SK-N-SH (cell line): ENCODE measurements at regions not wholly inside any gene's neighbourhood (a gene's known extent, or its start where the extent isn't known, plus 50 kb on each side); places are given as distances from the start of the nearest gene placed in this dataset.

Experiments used
- CTCF ChIA-PET: fragments of 300-600, 350-600 bp; formaldehyde crosslinking; extraction: SDS; loops from one replicate; lab custom pipeline; 2021; lab: Yijun Ruan, JAX
- POLR2A ChIA-PET: fragments of 350-600 bp; sonication (Branson Sonifier 250); formaldehyde crosslinking; extraction: SDS; loops from one replicate; lab custom pipeline; 2020; ENCODE audit warnings: antibody characterized with exemption, inconsistent platforms; lab: Yijun Ruan, JAX
- DNase-seq: peaks from one replicate; pipeline ENCODE4 v3.0.0; 2012
- H2AFZ ChIP-seq: fragments of 200-600 bp; sonication (generic); 2 replicates; pipeline ENCODE4 v1.8.1; 2016; ENCODE audit warnings: antibody characterized with exemption, mild to moderate bottlenecking, low read depth
- H3F3A ChIP-seq: fragments of 200-600 bp; sonication (generic); replicated peaks from 2 replicates; pipeline ENCODE3; 2016; ENCODE audit warnings: antibody characterized with exemption, mild to moderate bottlenecking; ENCODE audit not compliant: insufficient read depth
- H3K27ac ChIP-seq, 2 experiments: fragments of 200-500 bp in 1 of 2; fragments of 200-600 bp in 1 of 2; sonication (Bioruptor generic) in 1 of 2; sonication (generic), shearing (Covaris generic) in 1 of 2; 2 replicates each; pipeline versions ENCODE4 v1.5.1 to v1.6.1; 2014 to 2016; ENCODE audit warnings: low read depth in 2 of 2, inconsistent platforms in 1 of 2, low read length in 1 of 2, mild to moderate bottlenecking in 1 of 2, mixed read lengths in 1 of 2
- H3K27me3 ChIP-seq: fragments of 200-600 bp; sonication (generic), shearing (Covaris generic); 2 replicates; pipeline ENCODE4 v1.6.1; 2016; ENCODE audit warnings: mixed run types; ENCODE audit not compliant: insufficient read depth
- H3K36me3 ChIP-seq, 2 experiments: fragments of 200-500 bp in 1 of 2; fragments of 200-600 bp in 1 of 2; sonication (Bioruptor generic) in 1 of 2; sonication (generic) in 1 of 2; replicated peaks in 1 of 2; 2 replicates each; pipeline versions ENCODE3 to v1.5.1; 2014 to 2016; ENCODE audit warnings: low read length in 1 of 2, mild to moderate bottlenecking in 1 of 2; ENCODE audit not compliant: insufficient read depth in 2 of 2, control insufficient read depth in 1 of 2
- H3K4me1 ChIP-seq, 2 experiments: fragments of 200-500 bp in 1 of 2; fragments of 200-600 bp in 1 of 2; sonication (Bioruptor generic) in 1 of 2; sonication (generic), shearing (Covaris generic) in 1 of 2; 2 replicates each; pipeline versions ENCODE4 v1.5.1 to v1.6.1; 2014 to 2016; ENCODE audit warnings: low read depth in 1 of 2, low read length in 1 of 2, mixed run types in 1 of 2; ENCODE audit not compliant: insufficient read depth in 2 of 2, control insufficient read depth in 1 of 2
- H3K4me2 ChIP-seq: fragments of 200-600 bp; sonication (generic), shearing (Covaris generic); 2 replicates; pipeline ENCODE4 v1.6.1; 2017; ENCODE audit warnings: mixed run types
- H3K4me3 ChIP-seq, 2 experiments: fragments of 200-500 bp in 1 of 2; fragments of 200-600 bp in 1 of 2; sonication (Bioruptor generic) in 1 of 2; sonication (generic), shearing (Covaris generic) in 1 of 2; 2 replicates each; pipeline versions ENCODE4 v1.5.1 to v1.8.1; 2014 to 2016; ENCODE audit warnings: low read depth in 2 of 2, inconsistent platforms in 1 of 2, low read length in 1 of 2, mild to moderate bottlenecking in 1 of 2, mixed read lengths in 1 of 2, moderate library complexity in 1 of 2
- H3K79me2 ChIP-seq: fragments of 200-600 bp; sonication (generic); 2 replicates; pipeline ENCODE4 v1.8.1; 2017; ENCODE audit warnings: mild to moderate bottlenecking; ENCODE audit not compliant: insufficient read depth
- H3K9ac ChIP-seq: fragments of 200-600 bp; sonication (generic); 2 replicates; pipeline ENCODE4 v1.6.1; 2017; ENCODE audit warnings: mixed run types
- H3K9me2 ChIP-seq: fragments of 200-600 bp; sonication (generic); 2 replicates; pipeline ENCODE4 v1.6.1; 2017; ENCODE audit warnings: mixed run types
- H3K9me3 ChIP-seq: fragments of 200-600 bp; sonication (generic); 2 replicates; pipeline ENCODE4 v1.6.1; 2017; ENCODE audit warnings: mixed run types, mild to moderate bottlenecking, moderate library complexity
- H4K20me1 ChIP-seq: fragments of 200-600 bp; sonication (generic); 2 replicates; pipeline ENCODE4 v1.6.1; 2017; ENCODE audit warnings: mild to moderate bottlenecking, mixed run types; ENCODE audit not compliant: insufficient read depth
- CHD2 ChIP-seq: fragments of 150-350 bp; IDR thresholded peaks from 2 replicates; pipeline ENCODE4 v1.6.1; 2018; ENCODE audit warnings: low read length; ENCODE audit not compliant: partially characterized antibody
- EZH2phosphoT487 ChIP-seq: fragments of 200-600 bp; sonication (generic); IDR thresholded peaks from 2 replicates; pipeline ENCODE4 v1.6.1; 2017; ENCODE audit warnings: low read depth, mixed run types, mild to moderate bottlenecking, antibody characterized with exemption, moderate library complexity, borderline replicate concordance
- FOXJ3 ChIP-seq: sonication (generic); formaldehyde crosslinking; IDR thresholded peaks from 2 replicates; pipeline ENCODE4 v1.5.1; 2020; ENCODE audit warnings: mild to moderate bottlenecking, missing genetic modification reagents
- GABPA ChIP-seq: IDR thresholded peaks from 2 replicates; pipeline ENCODE4 v1.4.0; 2012; ENCODE audit warnings: low read depth, mild to moderate bottlenecking
- MXI1 ChIP-seq: IDR thresholded peaks from 2 replicates; pipeline ENCODE4 v1.6.1; 2012; ENCODE audit warnings: mild to moderate bottlenecking, low read depth, low read length, improper control_type of control experiment
- NRF1 ChIP-seq: IDR thresholded peaks from 2 replicates; pipeline ENCODE4 v1.6.1; 2012; ENCODE audit warnings: low read depth, mild to moderate bottlenecking, low read length
- RFX5 ChIP-seq: IDR thresholded peaks from 2 replicates; pipeline ENCODE4 v1.6.1; 2012; ENCODE audit warnings: mild to moderate bottlenecking, improper control_type of control experiment, low read length
- TCF12 ChIP-seq: IDR thresholded peaks from 2 replicates; pipeline ENCODE4 v1.4.0; 2012
- USF1 ChIP-seq: IDR thresholded peaks from 2 replicates; pipeline ENCODE4 v1.4.0; 2012; ENCODE audit warnings: low read depth, borderline replicate concordance
- WGBS: methylation state at CpG from one replicate; pipeline ENCODE4 v1.1.6; 2017; ENCODE audit warnings: low lambda C conversion rate; 5-methylcytosine and 5-hydroxymethylcytosine counted together
- TF ChIP-seq, protein P1 (sequence below): fragments of 150-350 bp; IDR thresholded peaks from 2 replicates; pipeline ENCODE4 v1.6.1; 2017; ENCODE audit warnings: antibody characterized with exemption, low read length, low read depth, borderline replicate concordance
- TF ChIP-seq, protein P2 (sequence below): IDR thresholded peaks from 2 replicates; pipeline ENCODE4 v1.6.1; 2012; ENCODE audit warnings: mild to moderate bottlenecking, low read depth, low read length, moderate library complexity

DNA sequence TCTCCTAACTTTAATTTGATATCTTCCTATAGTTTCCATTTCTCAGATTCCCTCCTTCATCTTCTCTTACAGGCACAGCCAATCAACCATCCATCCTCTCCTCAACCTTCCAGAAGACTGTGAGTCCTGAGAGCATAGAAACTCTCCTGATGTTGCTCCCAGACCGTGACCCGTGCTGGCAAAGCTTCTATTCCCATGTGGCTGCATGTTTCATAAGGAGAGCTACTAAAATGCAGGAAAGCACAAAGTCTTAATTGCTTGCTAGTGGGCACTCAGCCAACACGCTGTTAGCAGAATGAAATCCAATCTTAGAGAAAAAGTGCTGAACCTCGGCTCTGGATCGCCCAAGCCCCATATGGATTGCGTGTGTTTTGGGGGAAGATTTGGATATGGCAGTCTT is 1244.7 kb upstream of the ZEB2 start:
- CTCF ChIA-PET = interaction anchor here (3.9 kb wide), 1 partner anchor 12 kb away, joined by 16 read pairs; no protein-coding TSS in a partner anchor
- Histone ChIP-seq H3K4me1 (no peaks in the 10 kb centered on the region), H3K79me2 (no peaks in the 10 kb centered on the region), H3K4me3 (no peak overlapping the region), H3K9me2 (no peaks in the 10 kb centered on the region), H3K36me3 (no peaks in the 10 kb centered on the region), H3K27me3 (no peaks in the 10 kb centered on the region), H3K4me2 (no peak overlapping the region), H3K27ac (no peak overlapping the region), H2AFZ (no peak overlapping the region), H3F3A (no peaks in the 10 kb centered on the region), H3K9ac (no peak overlapping the region), H3K9me3 (no peaks in the 10 kb centered on the region), H4K20me1 (no peaks in the 10 kb centered on the region)
- POLR2A ChIA-PET = no interaction called here
- TF ChIP-seq USF1 = no peak
- no peak for TF ChIP-seq NRF1
- TF ChIP-seq, all 33 proteins: peak for 0
- no peak for DNase-seq
- WGBS = 83% methylated on average over 6 of the region's 6 CpGs

DNA sequence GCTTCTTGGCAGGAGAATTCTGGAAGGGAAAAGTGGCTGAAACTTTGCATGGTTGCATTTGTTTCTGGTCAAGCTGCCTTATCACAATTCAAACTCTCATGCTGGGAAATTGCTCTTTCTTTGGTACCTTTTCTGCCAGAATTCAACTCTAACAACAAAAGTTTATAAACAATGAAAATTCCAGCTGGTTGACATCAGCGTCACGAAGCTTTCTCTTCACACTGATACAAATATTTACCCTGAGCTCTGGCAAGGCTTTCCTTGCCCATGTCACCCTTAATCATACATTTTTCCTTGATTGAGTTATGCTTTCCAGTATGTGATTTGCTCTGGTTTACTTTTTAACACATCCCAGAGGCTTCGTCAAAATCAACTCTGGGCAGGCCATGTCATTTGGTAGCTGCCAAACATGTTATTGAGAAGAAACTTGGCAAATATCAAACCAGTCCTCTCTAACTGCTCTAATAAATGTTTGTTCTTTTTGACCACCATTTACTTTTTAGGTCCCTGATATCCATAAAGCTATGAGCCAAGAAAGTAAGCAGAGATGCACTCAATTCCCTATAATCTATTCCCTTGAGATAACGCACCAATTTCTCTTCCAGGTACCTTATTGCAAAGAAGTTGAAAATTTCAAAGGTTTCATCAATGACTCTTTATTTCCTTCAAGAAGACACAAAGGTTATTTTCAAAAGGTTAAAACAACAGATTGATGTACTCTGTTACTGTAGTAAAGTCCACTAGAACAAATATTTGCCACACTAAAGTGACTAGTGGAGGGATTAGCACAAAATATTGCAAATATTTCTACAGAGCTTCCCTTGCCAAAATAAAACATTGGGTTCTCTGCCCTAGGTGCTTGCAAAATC is 1241.1 kb upstream of the ZEB2 start:
- Histone ChIP-seq H3K9ac (no peak overlapping the region), H3F3A (no peaks in the 10 kb centered on the region), H3K27ac (no peak overlapping the region)

More for the DNA sequence above, 1241.1 kb upstream of the ZEB2 start:
- Histone ChIP-seq H3K36me3 (no peaks in the 10 kb centered on the region), H3K79me2 (no peaks in the 10 kb centered on the region), H3K4me1 (no peaks in the 10 kb centered on the region), H2AFZ (no peak overlapping the region; the same call in 1 of the 2 replicates), H3K27me3 (no peaks in the 10 kb centered on the region), H3K4me3 (no peak overlapping the region), H3K9me3 (no peaks in the 10 kb centered on the region), H3K4me2 (no peak overlapping the region), H3K9me2 (no peaks in the 10 kb centered on the region), H4K20me1 (no peaks in the 10 kb centered on the region)
- POLR2A ChIA-PET = no interaction called here
- DNase-seq = no peak
- CTCF ChIA-PET = interaction anchor here (0.6 to 1.5 kb wide), 3 partner anchors 8 to 36 kb away, joined by 3 to 5 read pairs (median 3); no protein-coding TSS in a partner anchor
- 82% methylated on average over 4 of the region's 4 CpGs for WGBS
- TF ChIP-seq CHD2 = no peak
- TF ChIP-seq EZH2phosphoT487 = no peak
- TF ChIP-seq GABPA = no peak
- no peak for TF ChIP-seq RFX5
- no peak for TF ChIP-seq FOXJ3 (CRISPR knock-in tag)
- TF ChIP-seq, protein P1, sequence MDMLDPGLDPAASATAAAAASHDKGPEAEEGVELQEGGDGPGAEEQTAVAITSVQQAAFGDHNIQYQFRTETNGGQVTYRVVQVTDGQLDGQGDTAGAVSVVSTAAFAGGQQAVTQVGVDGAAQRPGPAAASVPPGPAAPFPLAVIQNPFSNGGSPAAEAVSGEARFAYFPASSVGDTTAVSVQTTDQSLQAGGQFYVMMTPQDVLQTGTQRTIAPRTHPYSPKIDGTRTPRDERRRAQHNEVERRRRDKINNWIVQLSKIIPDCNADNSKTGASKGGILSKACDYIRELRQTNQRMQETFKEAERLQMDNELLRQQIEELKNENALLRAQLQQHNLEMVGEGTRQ = no peak
- no peak for TF ChIP-seq MXI1
- TF ChIP-seq, protein P2, sequence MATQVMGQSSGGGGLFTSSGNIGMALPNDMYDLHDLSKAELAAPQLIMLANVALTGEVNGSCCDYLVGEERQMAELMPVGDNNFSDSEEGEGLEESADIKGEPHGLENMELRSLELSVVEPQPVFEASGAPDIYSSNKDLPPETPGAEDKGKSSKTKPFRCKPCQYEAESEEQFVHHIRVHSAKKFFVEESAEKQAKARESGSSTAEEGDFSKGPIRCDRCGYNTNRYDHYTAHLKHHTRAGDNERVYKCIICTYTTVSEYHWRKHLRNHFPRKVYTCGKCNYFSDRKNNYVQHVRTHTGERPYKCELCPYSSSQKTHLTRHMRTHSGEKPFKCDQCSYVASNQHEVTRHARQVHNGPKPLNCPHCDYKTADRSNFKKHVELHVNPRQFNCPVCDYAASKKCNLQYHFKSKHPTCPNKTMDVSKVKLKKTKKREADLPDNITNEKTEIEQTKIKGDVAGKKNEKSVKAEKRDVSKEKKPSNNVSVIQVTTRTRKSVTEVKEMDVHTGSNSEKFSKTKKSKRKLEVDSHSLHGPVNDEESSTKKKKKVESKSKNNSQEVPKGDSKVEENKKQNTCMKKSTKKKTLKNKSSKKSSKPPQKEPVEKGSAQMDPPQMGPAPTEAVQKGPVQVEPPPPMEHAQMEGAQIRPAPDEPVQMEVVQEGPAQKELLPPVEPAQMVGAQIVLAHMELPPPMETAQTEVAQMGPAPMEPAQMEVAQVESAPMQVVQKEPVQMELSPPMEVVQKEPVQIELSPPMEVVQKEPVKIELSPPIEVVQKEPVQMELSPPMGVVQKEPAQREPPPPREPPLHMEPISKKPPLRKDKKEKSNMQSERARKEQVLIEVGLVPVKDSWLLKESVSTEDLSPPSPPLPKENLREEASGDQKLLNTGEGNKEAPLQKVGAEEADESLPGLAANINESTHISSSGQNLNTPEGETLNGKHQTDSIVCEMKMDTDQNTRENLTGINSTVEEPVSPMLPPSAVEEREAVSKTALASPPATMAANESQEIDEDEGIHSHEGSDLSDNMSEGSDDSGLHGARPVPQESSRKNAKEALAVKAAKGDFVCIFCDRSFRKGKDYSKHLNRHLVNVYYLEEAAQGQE = no peak
- no peak for TF ChIP-seq TCF12
- TF ChIP-seq, all 33 proteins: peak for 0
